ENCODE measurements at regions not wholly inside any gene's neighbourhood (a gene's known extent, or its start where the extent isn't known, plus 50 kb on each side); places are given as distances from the start of the nearest gene placed in this dataset.

- no peak for DNase-seq (ENCODE audit: low read depth)
These were observed 71.0 kb downstream of the AQP4 start for GRCh38 chr18:26794230-26795101.

- no peak for DNase-seq (ENCODE audit: low read depth)
These were observed 72.8 kb downstream of the AQP4 start for GRCh38 chr18:26792661-26793060.

- DNase-seq (ENCODE audit: low read depth), result no peak
These were observed 73.8 kb downstream of the AQP4 start for GRCh38 chr18:26791676-26792075.

- no peak for DNase-seq (ENCODE audit: low read depth)
These were observed 80.9 kb downstream of the AQP4 start for GRCh38 chr18:26784599-26784998.

- DNase-seq (ENCODE audit: low read depth), result no peak
These were observed 82.3 kb downstream of the AQP4 start for GRCh38 chr18:26783170-26783569.

- DNase-seq (ENCODE audit: low read depth), result no peak
These were observed 84.8 kb downstream of the AQP4 start for GRCh38 chr18:26780520-26781325.

GRCh38 chr18:26778054-26778393 is 87.5 kb downstream of the AQP4 start:
- DNase-seq (ENCODE audit: low read depth), result no peak

- DNase-seq (ENCODE audit: low read depth), result no peak
These were observed 88.0 kb downstream of the AQP4 start for GRCh38 chr18:26777351-26778053.

GRCh38 chr18:26772691-26773090 is 92.8 kb downstream of the AQP4 start:
- no peak for DNase-seq (ENCODE audit: low read depth)

- no peak for DNase-seq (ENCODE audit: low read depth)
These were observed 94.0 kb downstream of the AQP4 start for GRCh38 chr18:26771524-26771923.

GRCh38 chr18:26768385-26768784 is 97.1 kb downstream of the AQP4 start:
- no peak for DNase-seq (ENCODE audit: low read depth)

GRCh38 chr18:26765498-26765897 is 100.0 kb downstream of the AQP4 start:
- no peak for DNase-seq (ENCODE audit: low read depth)

- DNase-seq (ENCODE audit: low read depth), result no peak
These were observed 100.9 kb downstream of the AQP4 start for GRCh38 chr18:26764586-26764985.

- DNase-seq (ENCODE audit: low read depth), result no peak
These were observed 101.3 kb downstream of the AQP4 start for GRCh38 chr18:26764177-26764576.

GRCh38 chr18:26763446-26764110 is 101.9 kb downstream of the AQP4 start:
- no peak for DNase-seq (ENCODE audit: low read depth)

- DNase-seq (ENCODE audit: low read depth), result no peak
These were observed 108.1 kb downstream of the AQP4 start for GRCh38 chr18:26757263-26758019.

- DNase-seq (ENCODE audit: low read depth), result no peak
These were observed 109.0 kb downstream of the AQP4 start for GRCh38 chr18:26756556-26756955.

GRCh38 chr18:26746826-26747475 is 118.6 kb downstream of the AQP4 start:
- no peak for DNase-seq (ENCODE audit: low read depth)

- DNase-seq (ENCODE audit: low read depth), result no peak
These were observed 119.1 kb downstream of the AQP4 start for GRCh38 chr18:26746398-26746797.

GRCh38 chr18:26745288-26746181 is 120.0 kb downstream of the AQP4 start:
- DNase-seq (ENCODE audit: low read depth), result no peak
